GM12878 (cell line): ENCODE measurements at regions not wholly inside any gene's neighbourhood (a gene's known extent, or its start where the extent isn't known, plus 50 kb on each side); places are given as distances from the start of the nearest gene placed in this dataset.

Source experiments
- ATAC-seq: fragments of 200-7000 bp; cut with Tn5 transposase; 3 replicates; pipeline ENCODE4 v1.9.1; 2020; ENCODE audit warnings: mild to moderate bottlenecking, moderate library complexity
- BruUV-seq: library from RNA; stranded (reverse); fragments of 400-500 nt; replicated peaks from 2 replicates; lab custom pipeline; 2021; lab: Mats Ljungman, UMichigan
- CTCF ChIA-PET: fragments of 300-600 bp; sonication (Branson Sonifier 250); formaldehyde crosslinking; extraction: SDS; loops from one replicate; lab custom pipeline; 2021; ENCODE audit warnings: inconsistent platforms; lab: Yijun Ruan, JAX
- POLR2A ChIA-PET: fragments of 350-600 bp; formaldehyde crosslinking; extraction: SDS; loops from one replicate; lab custom pipeline; 2021; ENCODE audit warnings: inconsistent platforms; lab: Charles Lee
- RAD21 ChIA-PET: fragments of 300-600 bp; sonication (Branson Sonifier 250); formaldehyde crosslinking; loops from one replicate; lab custom pipeline; 2023; ENCODE audit warnings: antibody characterized with exemption; ENCODE audit not compliant: unreplicated experiment; lab: Charles Lee
- SMC1A ChIA-PET: fragments of 300-600 bp; sonication (Branson Sonifier 250); formaldehyde crosslinking; loops from one replicate; lab custom pipeline; 2023; ENCODE audit not compliant: unreplicated experiment, uncharacterized antibody; lab: Charles Lee
- DNase-seq: peaks from one replicate; pipeline ENCODE4 v3.0.0-alpha.2; 2011; ENCODE audit warnings: low read depth, low spot score
- FAIRE-seq: peaks from 3 replicates; lab custom pipeline; 2011; peaks lifted over from hg19 to GRCh38; lab: Jason Lieb, UNC
- H2AFZ ChIP-seq: 2 replicates; pipeline ENCODE4 v1.6.0; 2011; ENCODE audit warnings: low read depth, low read length, control low read depth; ENCODE audit not compliant: control insufficient read depth
- H3K27ac ChIP-seq: 2 replicates; pipeline ENCODE4 v1.5.1; 2011; ENCODE audit warnings: control low read depth; ENCODE audit not compliant: control insufficient read depth, insufficient read depth
- H3K27me3 ChIP-seq, 2 experiments: replicated peaks in 1 of 2; 2 replicates each; pipeline versions ENCODE4 v1.6.0 to v1.6.1; 2011; ENCODE audit warnings: low read length in 1 of 2; ENCODE audit not compliant: control insufficient read depth in 2 of 2, insufficient read depth in 2 of 2
- H3K36me3 ChIP-seq, 2 experiments: 2 replicates each; pipeline ENCODE4 v1.5.1; 2011; ENCODE audit warnings: low read length in 1 of 2; ENCODE audit not compliant: control insufficient read depth in 2 of 2, insufficient read depth in 2 of 2
- H3K4me1 ChIP-seq: 2 replicates; pipeline ENCODE4 v1.6.1; 2011; ENCODE audit warnings: mild to moderate bottlenecking, low read length, moderate library complexity, mixed read lengths; ENCODE audit not compliant: control insufficient read depth, insufficient read depth
- H3K4me2 ChIP-seq: 2 replicates; pipeline ENCODE4 v1.6.0; 2011; ENCODE audit warnings: control low read depth; ENCODE audit not compliant: control insufficient read depth, insufficient read depth
- H3K4me3 ChIP-seq: fragments of 200-600 bp; sonication (generic); 2 replicates; pipeline ENCODE4 v1.5.1; 2016
- H3K79me2 ChIP-seq: 2 replicates; pipeline ENCODE4 v1.6.0; 2011; ENCODE audit warnings: low read length; ENCODE audit not compliant: control insufficient read depth, insufficient read depth
- H3K9ac ChIP-seq: 2 replicates; pipeline ENCODE4 v1.8.0; 2011; ENCODE audit warnings: low read length, control low read depth, mixed read lengths; ENCODE audit not compliant: control insufficient read depth, insufficient read depth
- H3K9me3 ChIP-seq: replicated peaks from 3 replicates; pipeline ENCODE4 v1.5.1; 2011; ENCODE audit warnings: mild to moderate bottlenecking, low read length; ENCODE audit not compliant: control insufficient read depth, insufficient read depth
- H4K20me1 ChIP-seq: 2 replicates; pipeline ENCODE4 v1.6.0; 2011; ENCODE audit not compliant: control insufficient read depth, insufficient read depth
- BRCA1 ChIP-seq: IDR thresholded peaks from 2 replicates; pipeline ENCODE4 v1.6.1; 2011; ENCODE audit warnings: low read depth, low read length, improper control_type of control experiment
- CBX5 ChIP-seq: sonication (generic); IDR thresholded peaks from 2 replicates; pipeline ENCODE4 v1.6.1; 2016; ENCODE audit warnings: low read depth, moderate library complexity, mild to moderate bottlenecking, inconsistent platforms
- CHD4 ChIP-seq: fragments of 200-600 bp; sonication (generic); IDR thresholded peaks from 2 replicates; pipeline ENCODE4 v1.6.1; 2016; ENCODE audit warnings: mild to moderate bottlenecking
- ELK1 ChIP-seq: IDR thresholded peaks from 2 replicates; pipeline ENCODE4 v1.6.1; 2012; ENCODE audit warnings: low read depth, low read length, improper control_type of control experiment
- KLF5 ChIP-seq: fragments of 450-650 bp; IDR thresholded peaks from 2 replicates; pipeline ENCODE4 v1.6.1; 2014; ENCODE audit warnings: mild to moderate bottlenecking; ENCODE audit not compliant: partially characterized antibody
- MEF2B ChIP-seq: fragments of 450-650 bp; IDR thresholded peaks from 2 replicates; pipeline ENCODE4 v1.6.1; 2018; ENCODE audit warnings: mild to moderate bottlenecking, moderate library complexity; ENCODE audit not compliant: partially characterized antibody, poor library complexity, severe bottlenecking
- NFYA ChIP-seq: IDR thresholded peaks from 2 replicates; pipeline ENCODE4 v1.6.1; 2011; ENCODE audit warnings: low read depth, mild to moderate bottlenecking, low read length, improper control_type of control experiment, borderline replicate concordance
- POLR2AphosphoS5 ChIP-seq: IDR thresholded peaks from 2 replicates; pipeline ENCODE4 v1.6.1; 2011; ENCODE audit warnings: mild to moderate bottlenecking, low read length, inconsistent platforms
- RB1 ChIP-seq: fragments of 450-650 bp; formaldehyde crosslinking; IDR thresholded peaks from 2 replicates; pipeline ENCODE4 v1.6.1; 2017; ENCODE audit warnings: mild to moderate bottlenecking, borderline replicate concordance
- TAF1 ChIP-seq: IDR thresholded peaks from 2 replicates; pipeline ENCODE4 v1.6.1; 2011; ENCODE audit warnings: mild to moderate bottlenecking, low read depth, low read length, borderline replicate concordance
- ZBTB11 ChIP-seq: fragments of 450-650 bp; formaldehyde crosslinking; IDR thresholded peaks from 2 replicates; pipeline ENCODE4 v1.5.0; 2022; ENCODE audit warnings: mild to moderate bottlenecking, missing genetic modification characterization
- in situ Hi-C: fragments of 300-500 bp; cut with MboI; formaldehyde crosslinking; loops from 9 replicates; pipeline ENCODE4 v1.14.3; 2018; ENCODE audit warnings: mixed read lengths
- intact Hi-C: fragments of 100-400 bp; cut with micrococcal nuclease; formaldehyde crosslinking; loops from one replicate; pipeline ENCODE4 v1.14.2; 2022; ENCODE audit not compliant: unreplicated experiment

- no TSS peak for BruUV-seq
- no peak for FAIRE-seq
Observed at GRCh38 chr14:42671636-42672035, 1065.0 kb downstream of the LRFN5 start.

More at GRCh38 chr14:42671636-42672035, 1065.0 kb downstream of the LRFN5 start:
- ATAC-seq (no peak), DNase-seq (no peak)
- in situ Hi-C loops = no loop called here
- H3K9ac ChIP-seq = no peak overlapping the region
- no peak overlapping the region for H3K27ac ChIP-seq
- ChIA-PET RAD21 (no interaction called here), CTCF (no interaction called here), POLR2A (interaction anchor here (0.9 kb wide), 1 partner anchor 27 kb away, joined by 5 read pairs; no protein-coding TSS in a partner anchor), SMC1A (no interaction called here)
- no peaks in the 10 kb centered on the region for H3K4me1 ChIP-seq
- H3K9me3 ChIP-seq = no peaks in the 10 kb centered on the region
- H4K20me1 ChIP-seq = no peaks in the 10 kb centered on the region
- no peak overlapping the region for H2AFZ ChIP-seq
- intact Hi-C loops = no loop called here
- no peak overlapping the region for H3K4me2 ChIP-seq
- no peaks in the 10 kb centered on the region for H3K27me3 ChIP-seq
- no peaks in the 10 kb centered on the region for H3K79me2 ChIP-seq
- TF ChIP-seq KLF5 = no peak
- TF ChIP-seq MEF2B = no peak
- no peak for TF ChIP-seq POLR2AphosphoS5
- TF ChIP-seq ZBTB11 (CRISPR knock-in tag) = no peak
- no peak for TF ChIP-seq TAF1
- no peak for TF ChIP-seq NFYA
- no peak for TF ChIP-seq CBX5
- no peak for TF ChIP-seq RB1
- no peak for TF ChIP-seq BRCA1
- no peak for TF ChIP-seq CHD4
- TF ChIP-seq ELK1 = no peak
- H3K36me3 ChIP-seq = no peaks in the 10 kb centered on the region
- H3K4me3 ChIP-seq = no peak overlapping the region
